Cerebellar cortex (tissue), 1 donor: ENCODE measurements at regions not wholly inside any gene's neighbourhood (a gene's known extent, or its start where the extent isn't known, plus 50 kb on each side); places are given as distances from the start of the nearest gene placed in this dataset.
"Not testable (repeated sequence)": the region's sequence is repeated elsewhere in the genome, so short reads cannot be mapped to it uniquely, and the experiment has no call there.

ENCODE experiments used
- DNase-seq: peaks from one replicate; pipeline ENCODE4 v3.0.0-alpha.2; 2015; ENCODE audit warnings: low spot score

DNA sequence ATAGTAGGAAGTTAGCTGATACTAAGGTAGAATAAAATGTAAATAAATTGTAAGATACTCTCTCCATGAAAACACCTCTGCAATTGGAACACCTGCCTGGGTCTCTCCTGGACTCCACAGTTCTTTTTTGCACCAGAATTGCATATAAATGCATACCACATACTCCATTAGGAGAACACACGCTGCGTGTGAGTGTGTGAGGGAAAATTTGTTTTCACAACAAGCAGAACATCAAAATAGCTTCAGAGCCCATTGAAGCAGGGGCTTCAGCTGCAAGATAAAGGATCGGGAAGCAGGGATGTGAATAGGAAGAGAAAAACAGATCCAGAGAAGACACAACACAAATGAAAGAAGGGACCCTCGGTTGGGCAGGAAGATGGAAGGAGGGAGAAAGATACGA, 389.8 kb upstream of the BRINP1 start:
- no peak for DNase-seq

GRCh38 chr9:119758241-119758640, 389.0 kb upstream of the BRINP1 start:
- DNase-seq = no peak

- DNase-seq = no peak
Observed at GRCh38 chr9:119739476-119739875, 370.2 kb upstream of the BRINP1 start.

DNA sequence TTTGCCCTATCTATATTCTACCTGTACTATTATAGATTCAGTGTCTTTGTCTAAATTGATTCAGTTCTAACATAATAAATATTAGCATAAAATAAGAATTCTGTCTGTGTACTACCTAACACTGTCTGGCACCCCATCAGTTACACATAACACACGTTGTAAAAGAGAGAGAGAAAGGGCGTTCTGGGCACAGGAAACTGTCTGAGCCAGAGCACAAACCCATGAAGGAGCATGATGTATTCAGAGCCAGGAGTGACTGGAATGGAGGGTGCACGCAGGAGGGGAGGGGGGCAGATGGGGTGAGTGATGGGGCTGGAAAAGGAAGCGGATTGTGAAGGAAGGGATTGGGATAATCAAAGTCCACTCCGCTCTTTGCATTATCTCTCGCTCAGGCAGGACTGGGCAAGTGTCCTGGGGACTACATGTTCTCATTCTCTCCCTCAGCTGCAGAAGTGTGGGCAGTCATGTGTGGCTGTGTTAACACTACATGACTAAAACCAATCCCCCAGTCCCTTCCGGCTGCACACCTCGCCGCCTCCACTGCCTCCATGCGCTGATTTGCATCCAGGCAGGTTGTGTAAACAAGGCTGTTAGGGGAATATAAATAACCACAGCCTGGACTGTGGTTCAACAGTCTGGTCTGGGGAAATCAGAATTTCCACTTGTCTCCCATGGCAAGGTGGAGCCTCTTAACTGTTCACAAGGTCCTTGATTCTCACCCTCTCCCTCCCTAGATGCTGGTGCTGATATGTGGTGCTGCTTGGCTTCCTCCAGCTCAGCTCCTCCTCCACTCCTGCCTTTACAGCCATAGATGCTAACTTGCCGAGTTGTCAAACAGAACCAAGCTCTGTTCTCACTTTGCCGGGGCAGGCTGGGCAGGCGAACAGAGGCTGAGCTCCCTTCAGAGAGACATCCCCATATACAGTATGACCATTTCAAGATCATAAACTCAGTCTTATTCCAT, 367.5 kb upstream of the BRINP1 start:
- DNase-seq = no peak

DNA sequence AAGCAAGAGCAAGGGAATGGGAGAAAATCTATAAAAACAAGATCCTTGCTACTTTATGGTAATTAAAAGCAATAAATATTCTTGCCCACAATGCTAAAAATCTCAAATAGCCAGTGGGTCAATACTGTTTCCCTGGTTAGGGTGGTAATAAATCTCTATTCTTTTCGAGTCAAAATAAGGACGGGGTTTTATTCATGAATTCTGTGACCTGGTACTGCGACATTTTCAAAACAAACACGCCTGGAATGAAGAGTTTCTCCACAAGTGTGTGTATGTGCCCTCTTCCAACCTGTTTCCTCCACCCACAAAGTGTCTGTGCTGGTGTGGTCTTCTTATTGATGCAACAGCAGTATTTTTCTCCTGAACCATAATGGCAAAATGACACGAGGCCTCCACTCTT, 358.8 kb upstream of the BRINP1 start:
- DNase-seq = no peak

GRCh38 chr9:119726035-119726434, 356.8 kb upstream of the BRINP1 start:
- DNase-seq = no peak

- no peak for DNase-seq
Observed at GRCh38 chr9:119722384-119722783, 353.1 kb upstream of the BRINP1 start.

GRCh38 chr9:119712325-119712724, 343.1 kb upstream of the BRINP1 start:
- no peak for DNase-seq

DNA sequence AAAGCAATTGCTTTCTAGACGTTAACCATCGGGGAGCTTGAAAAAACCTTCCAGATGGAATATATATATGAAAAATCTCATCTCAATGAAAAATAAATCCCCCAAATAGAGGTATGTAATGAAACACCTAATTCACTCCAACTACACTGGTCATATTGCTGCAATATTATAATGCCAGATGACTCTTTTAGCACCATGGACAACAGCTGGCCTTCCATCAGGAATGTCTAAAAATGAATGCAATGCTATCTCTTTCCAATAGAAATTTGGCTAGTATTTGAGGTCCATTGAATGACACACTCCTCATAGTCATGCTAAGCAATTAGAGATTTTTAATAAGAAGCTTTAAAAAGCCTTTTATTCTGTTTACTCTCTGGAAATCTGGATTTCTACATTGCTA, 340.2 kb upstream of the BRINP1 start:
- DNase-seq = no peak

GRCh38 chr9:119707228-119707845, 338.1 kb upstream of the BRINP1 start:
- no peak for DNase-seq

DNA sequence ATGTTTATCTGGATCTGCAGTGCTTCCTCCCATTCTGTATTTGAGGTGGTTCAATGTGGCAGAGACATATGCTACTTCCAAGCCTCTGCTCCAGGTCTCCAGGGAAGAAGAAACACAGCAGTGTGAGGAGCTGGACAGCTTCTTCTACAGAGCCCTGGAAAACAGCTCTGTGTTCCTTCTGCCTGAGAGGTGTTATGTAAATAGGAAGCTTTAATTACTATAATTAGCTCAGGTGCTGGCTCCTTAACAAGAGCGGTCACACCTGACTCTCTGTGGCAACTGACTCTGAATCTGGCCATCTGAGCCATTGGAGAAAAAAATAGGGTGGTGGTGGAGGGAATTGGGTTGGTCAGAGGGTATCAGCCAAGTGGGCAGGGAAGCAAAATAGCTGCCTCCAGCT, 332.4 kb upstream of the BRINP1 start:
- peak; percentile 89 for DNase-seq

DNA sequence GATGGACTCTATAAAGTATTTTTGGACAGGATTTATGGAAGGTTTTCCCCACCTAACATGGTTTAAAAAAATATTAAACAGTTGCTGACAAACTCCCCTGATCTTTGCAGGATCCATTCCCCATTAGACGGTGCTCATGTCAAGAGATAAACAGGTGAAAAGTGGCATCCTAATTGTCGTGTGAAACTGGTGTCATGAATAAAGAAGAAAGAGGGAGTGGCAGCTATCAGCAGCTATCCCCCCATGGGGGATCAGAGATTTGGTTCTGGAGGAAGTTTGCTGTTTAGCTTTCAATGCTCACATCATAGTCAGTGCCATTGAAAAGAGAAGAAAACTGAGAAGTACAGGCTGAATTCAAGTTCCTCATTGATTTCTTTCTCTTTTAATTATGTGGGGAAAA, 329.3 kb upstream of the BRINP1 start:
- no peak for DNase-seq

DNA sequence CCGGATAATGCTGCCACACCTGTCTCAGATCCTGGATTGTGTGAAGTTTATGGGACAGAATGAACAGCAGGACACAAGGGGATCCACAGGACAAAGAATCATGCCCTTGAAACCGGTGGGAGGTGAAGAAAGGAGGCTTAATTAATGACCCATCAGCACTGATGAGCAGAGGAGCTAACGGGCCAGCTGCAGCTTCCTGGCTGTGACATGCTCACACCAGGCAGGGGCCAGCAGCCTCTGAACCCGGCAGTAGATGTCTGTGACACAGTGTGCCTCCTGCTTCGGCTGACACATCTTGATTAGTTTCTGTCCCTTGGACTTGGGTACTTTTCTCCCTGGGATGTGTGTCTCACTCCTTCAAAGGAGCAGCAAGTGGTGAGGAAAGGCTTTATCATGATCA, 328.8 kb upstream of the BRINP1 start:
- no peak for DNase-seq

DNA sequence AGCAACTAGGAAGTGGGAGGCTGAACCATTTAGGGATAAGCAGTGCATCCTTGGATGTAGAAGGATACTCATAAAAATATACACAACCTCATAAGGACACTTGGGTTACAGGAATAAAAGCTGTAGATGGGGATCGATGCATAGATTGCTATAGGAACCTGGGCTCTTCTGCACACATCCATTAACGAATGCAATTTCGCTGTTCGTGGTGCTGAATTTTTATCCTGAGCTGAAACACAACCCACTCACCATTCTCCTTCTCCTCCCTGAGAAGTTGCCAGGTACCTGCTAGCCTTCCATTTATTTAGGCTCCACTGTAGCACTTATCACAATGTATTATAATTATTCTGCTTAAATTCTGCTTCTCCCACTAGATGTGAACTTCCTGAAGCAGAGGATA, 320.6 kb upstream of the BRINP1 start:
- DNase-seq = no peak

DNA sequence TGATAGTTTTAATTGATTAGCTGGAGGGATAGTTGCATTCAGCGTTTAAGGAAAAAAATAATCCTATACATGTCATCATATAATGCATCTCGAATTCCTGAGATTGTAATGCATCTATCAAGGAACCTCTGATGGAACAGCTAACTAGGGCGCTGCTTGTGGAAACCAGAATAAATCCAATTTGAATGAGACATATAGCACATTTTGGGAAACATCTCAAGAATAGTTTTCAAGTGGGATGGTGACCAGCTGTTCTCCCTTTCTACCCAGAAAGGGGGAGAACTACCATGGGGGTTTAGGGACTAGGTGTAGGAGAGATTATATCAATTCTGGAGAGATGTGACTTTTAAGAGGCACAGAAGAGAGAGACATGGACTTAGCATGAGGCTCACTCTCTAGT, 319.3 kb upstream of the BRINP1 start:
- no peak for DNase-seq

- no peak for DNase-seq
Observed at GRCh38 chr9:119677811-119678505, 308.7 kb upstream of the BRINP1 start.

GRCh38 chr9:119675951-119676350, 306.7 kb upstream of the BRINP1 start:
- DNase-seq = no peak

GRCh38 chr9:119672763-119673162, 303.5 kb upstream of the BRINP1 start:
- not testable (repeated sequence) for DNase-seq

- DNase-seq = no peak
Observed at GRCh38 chr9:119667916-119668315, 298.7 kb upstream of the BRINP1 start.

DNA sequence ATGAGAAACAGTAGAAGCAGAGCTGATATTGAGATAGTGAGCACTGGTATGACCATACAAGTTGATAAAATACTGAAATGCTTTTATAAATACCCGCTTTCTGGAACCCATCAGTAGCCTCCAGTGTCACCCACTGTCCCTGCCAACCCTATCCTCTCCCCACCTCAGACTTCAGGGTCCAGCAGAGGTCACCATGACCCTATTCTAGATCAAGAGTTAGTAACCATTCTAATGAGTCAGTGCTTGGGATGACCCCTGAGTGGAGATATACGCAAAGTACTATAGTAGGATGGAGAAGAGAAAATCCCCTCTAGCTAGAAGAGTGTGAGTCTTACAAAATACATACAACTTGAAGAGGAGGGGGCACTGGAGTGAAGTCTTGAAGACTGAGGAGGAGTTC, 297.9 kb upstream of the BRINP1 start:
- no peak for DNase-seq

GRCh38 chr9:119662329-119662728, 293.1 kb upstream of the BRINP1 start:
- DNase-seq = no peak

DNA sequence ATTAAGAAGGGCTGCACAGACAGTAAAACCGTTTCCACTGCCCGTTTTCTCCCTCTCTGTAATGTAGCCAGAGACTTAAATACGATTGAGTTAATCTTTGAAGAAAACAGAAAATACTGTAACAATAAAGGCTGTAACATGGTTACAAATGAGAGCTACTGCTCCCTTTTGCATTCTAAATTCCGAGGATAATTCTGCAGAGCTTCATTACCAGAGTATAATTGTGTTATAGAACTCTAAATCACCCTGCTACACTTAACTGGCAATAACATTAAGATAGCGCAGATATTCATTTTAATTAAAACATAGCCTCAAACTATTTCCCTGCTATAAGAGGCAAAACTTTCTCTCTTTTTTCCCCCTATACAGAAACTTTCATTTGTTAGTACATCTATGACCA, 283.7 kb upstream of the BRINP1 start:
- no peak for DNase-seq

DNA sequence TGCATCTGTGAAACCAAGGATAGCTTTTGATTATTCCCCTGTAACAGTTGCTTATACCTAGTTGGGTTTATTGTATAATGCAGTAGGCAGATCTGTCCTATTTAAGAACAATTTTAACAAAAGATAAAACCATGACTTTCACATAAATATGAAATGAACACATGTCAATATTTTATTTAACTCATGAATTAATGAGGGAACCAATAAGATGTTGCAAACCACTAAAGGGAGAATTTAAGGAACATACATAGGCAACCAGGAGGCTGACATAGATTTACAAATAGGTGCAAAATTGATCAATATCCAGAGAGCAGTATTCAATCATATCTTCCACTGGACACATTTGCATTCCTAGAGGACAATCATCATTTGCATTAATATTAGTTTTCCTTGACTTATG, 280.0 kb upstream of the BRINP1 start:
- DNase-seq = no peak
